Mesendoderm (in vitro differentiated cells): ENCODE measurements at regions not wholly inside any gene's neighbourhood (a gene's known extent, or its start where the extent isn't known, plus 50 kb on each side); places are given as distances from the start of the nearest gene placed in this dataset.

Source experiments
- DNase-seq: peaks from one replicate; pipeline ENCODE4 v3.0.0; 2013
- H2AK5ac ChIP-seq: 2 replicates; pipeline ENCODE4 v1.6.1; 2013; ENCODE audit warnings: low read length, inconsistent platforms
- H2BK120ac ChIP-seq: 2 replicates; pipeline ENCODE4 v1.6.1; 2013; ENCODE audit warnings: low read depth, mild to moderate bottlenecking, low read length, moderate library complexity, mixed read lengths
- H2BK15ac ChIP-seq: replicated peaks from 2 replicates; pipeline ENCODE4 v1.6.1; 2013; ENCODE audit warnings: low read depth, mild to moderate bottlenecking, moderate library complexity
- H2BK5ac ChIP-seq: 2 replicates; pipeline ENCODE4 v1.6.1; 2013; ENCODE audit warnings: low read length, inconsistent platforms
- H3K18ac ChIP-seq: 2 replicates; pipeline ENCODE4 v1.6.1; 2013; ENCODE audit warnings: mild to moderate bottlenecking, low read length, mixed read lengths
- H3K23ac ChIP-seq: one replicate; pipeline ENCODE4 v1.6.1; 2013; ENCODE audit warnings: low read length
- H3K27ac ChIP-seq: 2 replicates; pipeline ENCODE4 v1.5.1; 2013; ENCODE audit warnings: low read depth, mild to moderate bottlenecking, inconsistent platforms, low read length, moderate library complexity
- H3K27me3 ChIP-seq: 2 replicates; pipeline ENCODE4 v1.6.1; 2013; ENCODE audit warnings: low read length, control low read depth, mild to moderate bottlenecking, inconsistent platforms; ENCODE audit not compliant: insufficient read depth, poor library complexity
- H3K36me3 ChIP-seq: 2 replicates; pipeline ENCODE4 v1.6.1; 2013; ENCODE audit warnings: low read length, inconsistent platforms; ENCODE audit not compliant: control insufficient read depth, insufficient read depth
- H3K4ac ChIP-seq: one replicate; pipeline ENCODE4 v1.6.1; 2013; ENCODE audit warnings: low read depth, mild to moderate bottlenecking, low read length, moderate library complexity
- H3K4me1 ChIP-seq: 2 replicates; pipeline ENCODE4 v1.6.1; 2013; ENCODE audit warnings: low read depth, low read length, inconsistent platforms; ENCODE audit not compliant: control insufficient read depth
- H3K4me2 ChIP-seq: 2 replicates; pipeline ENCODE4 v1.6.1; 2013; ENCODE audit warnings: low read length
- H3K4me3 ChIP-seq: 2 replicates; pipeline ENCODE4 v1.5.1; 2013; ENCODE audit warnings: mild to moderate bottlenecking, low read length
- H3K56ac ChIP-seq: one replicate; pipeline ENCODE4 v1.6.1; 2013; ENCODE audit warnings: low read length
- H3K79me1 ChIP-seq: 2 replicates; pipeline ENCODE4 v1.6.1; 2013; ENCODE audit warnings: low read length, inconsistent platforms
- H3K79me2 ChIP-seq: 2 replicates; pipeline ENCODE4 v1.6.1; 2013; ENCODE audit warnings: mild to moderate bottlenecking, low read length; ENCODE audit not compliant: control insufficient read depth, insufficient read depth
- H3K9ac ChIP-seq: 2 replicates; pipeline ENCODE4 v1.6.1; 2013; ENCODE audit warnings: low read length, inconsistent platforms
- H4K5ac ChIP-seq: one replicate; pipeline ENCODE4 v1.6.1; 2013; ENCODE audit warnings: low read length
- H4K8ac ChIP-seq: one replicate; pipeline ENCODE4 v1.6.1; 2013; ENCODE audit warnings: low read depth, mild to moderate bottlenecking, control low read depth, low read length, moderate library complexity
- WGBS: extraction: QIAGEN DNeasy Blood & Tissue Kit; methylation state at CpG from one replicate; pipeline ENCODE4 v1.1.7; 2013; ENCODE audit warnings: low lambda C conversion rate, missing lambda C conversion rate; ENCODE audit not compliant: insufficient coverage; ENCODE audit errors: extremely low coverage; 5-methylcytosine and 5-hydroxymethylcytosine counted together

GRCh38 chr7:155871211-155871610 lies 58.9 kb upstream of the SHH start:
- H3K18ac ChIP-seq: no peak overlapping the region
- H3K36me3 ChIP-seq: no peaks in the 10 kb centered on the region
- no peak overlapping the region for H3K4me2 ChIP-seq
- no peaks in the 10 kb centered on the region for H3K4me1 ChIP-seq
- no peak overlapping the region for H3K4ac ChIP-seq
- H3K4me3 ChIP-seq: no peak overlapping the region
- no peaks in the 10 kb centered on the region for H3K79me2 ChIP-seq
- H3K56ac ChIP-seq: no peak overlapping the region
- no peak overlapping the region for H3K23ac ChIP-seq
- no peak overlapping the region for H4K5ac ChIP-seq
- no peak overlapping the region for H2BK120ac ChIP-seq
- WGBS: no CpG with 5 or more reads among the region's 7 CpGs
- H3K27ac ChIP-seq: no peak overlapping the region
- no peak for DNase-seq
- H3K27me3 ChIP-seq: no peaks in the 10 kb centered on the region
- H2BK5ac ChIP-seq: no peak overlapping the region
- no peak overlapping the region for H2BK15ac ChIP-seq
- no peak overlapping the region for H3K9ac ChIP-seq
- H2AK5ac ChIP-seq: no peak overlapping the region
- no peaks in the 10 kb centered on the region for H3K79me1 ChIP-seq
- H4K8ac ChIP-seq: no peak overlapping the region

DNA sequence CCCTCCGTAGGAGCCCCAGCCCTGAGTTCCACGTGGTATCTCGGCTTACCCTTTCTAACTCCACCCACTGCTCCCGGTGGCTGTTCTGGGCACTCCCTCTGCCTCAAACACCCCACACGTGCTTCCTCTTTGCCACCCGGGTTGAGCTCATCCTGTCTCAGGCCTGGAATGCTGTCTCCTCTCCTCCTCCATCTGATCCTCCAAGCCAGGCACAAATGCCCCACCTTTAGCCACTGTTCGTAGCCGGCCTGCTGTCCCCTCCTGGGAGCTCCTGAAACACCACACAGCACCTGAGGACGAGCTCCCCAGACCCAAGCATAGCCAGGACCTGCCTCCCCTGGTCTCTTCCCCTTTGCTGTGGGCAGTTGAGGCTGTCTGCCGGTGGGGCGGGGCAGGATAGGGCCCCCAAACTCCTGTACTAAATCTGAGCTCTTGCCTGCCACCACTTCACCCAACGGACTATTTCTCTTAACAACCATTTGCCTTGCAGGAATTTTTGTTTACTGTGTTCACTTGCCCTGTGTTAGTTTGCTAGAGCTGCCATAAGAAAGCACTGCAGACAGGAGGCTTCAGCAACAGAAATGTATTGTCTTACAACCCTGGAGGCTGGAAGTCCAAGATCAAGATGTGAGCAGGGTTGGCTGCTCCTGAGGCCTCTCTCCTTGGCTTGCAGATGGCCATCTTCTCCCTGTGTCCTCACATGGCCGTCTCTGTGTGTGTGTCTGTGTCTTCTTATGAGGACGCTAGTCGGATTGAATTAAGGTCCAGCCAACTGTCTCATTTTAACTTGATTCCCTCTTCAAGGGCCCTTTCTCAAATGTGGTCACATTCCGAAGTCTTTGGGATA lies 58.3 kb upstream of the SHH start:
- no peak overlapping the region for H3K56ac ChIP-seq
- no peak overlapping the region for H2BK15ac ChIP-seq
- no peak overlapping the region for H4K5ac ChIP-seq
- H3K4me2 ChIP-seq: no peak overlapping the region
- H2BK5ac ChIP-seq: no peak overlapping the region
- H3K79me2 ChIP-seq: no peaks in the 10 kb centered on the region
- no CpG with 5 or more reads among the region's 16 CpGs for whole genome bisulfite sequencing
- H3K23ac ChIP-seq: no peak overlapping the region
- no peaks in the 10 kb centered on the region for H3K36me3 ChIP-seq
- H3K27ac ChIP-seq: no peak overlapping the region
- DNase-seq: peak; percentile 8
- no peak overlapping the region for H3K4ac ChIP-seq
- no peak overlapping the region for H4K8ac ChIP-seq
- no peak overlapping the region for H3K9ac ChIP-seq
- no peak overlapping the region for H2BK120ac ChIP-seq
- H2AK5ac ChIP-seq: no peak overlapping the region
- no peak overlapping the region for H3K18ac ChIP-seq
- H3K4me3 ChIP-seq: no peak overlapping the region
- H3K79me1 ChIP-seq: no peaks in the 10 kb centered on the region
- no peaks in the 10 kb centered on the region for H3K4me1 ChIP-seq
- H3K27me3 ChIP-seq: no peaks in the 10 kb centered on the region

DNA sequence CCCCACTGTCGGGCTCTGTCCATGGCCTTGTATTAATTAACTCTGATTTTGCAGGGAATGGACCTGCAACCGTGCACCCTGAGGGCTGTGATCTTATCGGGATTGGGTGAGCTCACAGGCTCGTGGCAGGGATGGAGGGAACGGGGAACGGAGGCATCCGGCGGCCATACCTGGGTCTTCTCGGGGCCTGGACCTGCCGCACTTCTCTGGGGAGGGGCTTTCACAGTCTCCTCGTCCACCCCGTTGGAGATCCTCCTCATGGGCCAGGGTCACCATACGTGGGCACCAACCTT lies 57.5 kb upstream of the SHH start:
- no peak overlapping the region for H3K9ac ChIP-seq
- no peak overlapping the region for H3K4me3 ChIP-seq
- no peak overlapping the region for H2BK15ac ChIP-seq
- H3K36me3 ChIP-seq: no peaks in the 10 kb centered on the region
- DNase-seq: no peak
- no peaks in the 10 kb centered on the region for H3K79me1 ChIP-seq
- H4K8ac ChIP-seq: no peak overlapping the region
- no peak overlapping the region for H2AK5ac ChIP-seq
- no CpG with 5 or more reads among the region's 13 CpGs for WGBS
- no peak overlapping the region for H2BK5ac ChIP-seq
- H3K27ac ChIP-seq: no peak overlapping the region
- no peaks in the 10 kb centered on the region for H3K79me2 ChIP-seq
- H3K4me2 ChIP-seq: no peak overlapping the region
- H3K23ac ChIP-seq: no peak overlapping the region
- H3K4me1 ChIP-seq: no peaks in the 10 kb centered on the region
- H3K18ac ChIP-seq: no peak overlapping the region
- no peak overlapping the region for H2BK120ac ChIP-seq
- no peak overlapping the region for H4K5ac ChIP-seq
- H3K4ac ChIP-seq: no peak overlapping the region
- H3K27me3 ChIP-seq: no peaks in the 10 kb centered on the region
- H3K56ac ChIP-seq: no peak overlapping the region

GRCh38 chr7:155868955-155869783 lies 56.9 kb upstream of the SHH start:
- no peaks in the 10 kb centered on the region for H3K27me3 ChIP-seq
- H3K4me3 ChIP-seq: no peak overlapping the region
- no peak overlapping the region for H2BK15ac ChIP-seq
- no peak overlapping the region for H2AK5ac ChIP-seq
- no peak overlapping the region for H3K56ac ChIP-seq
- H4K8ac ChIP-seq: no peak overlapping the region
- no peak overlapping the region for H3K27ac ChIP-seq
- no peak overlapping the region for H2BK5ac ChIP-seq
- H3K23ac ChIP-seq: no peak overlapping the region
- no CpG with 5 or more reads among the region's 10 CpGs for WGBS
- H2BK120ac ChIP-seq: no peak overlapping the region
- no peak overlapping the region for H4K5ac ChIP-seq
- no peak overlapping the region for H3K18ac ChIP-seq
- no peaks in the 10 kb centered on the region for H3K79me1 ChIP-seq
- H3K9ac ChIP-seq: no peak overlapping the region
- no peaks in the 10 kb centered on the region for H3K4me1 ChIP-seq
- DNase-seq: no peak
- H3K79me2 ChIP-seq: no peaks in the 10 kb centered on the region
- no peak overlapping the region for H3K4me2 ChIP-seq
- no peaks in the 10 kb centered on the region for H3K36me3 ChIP-seq
- no peak overlapping the region for H3K4ac ChIP-seq

DNA sequence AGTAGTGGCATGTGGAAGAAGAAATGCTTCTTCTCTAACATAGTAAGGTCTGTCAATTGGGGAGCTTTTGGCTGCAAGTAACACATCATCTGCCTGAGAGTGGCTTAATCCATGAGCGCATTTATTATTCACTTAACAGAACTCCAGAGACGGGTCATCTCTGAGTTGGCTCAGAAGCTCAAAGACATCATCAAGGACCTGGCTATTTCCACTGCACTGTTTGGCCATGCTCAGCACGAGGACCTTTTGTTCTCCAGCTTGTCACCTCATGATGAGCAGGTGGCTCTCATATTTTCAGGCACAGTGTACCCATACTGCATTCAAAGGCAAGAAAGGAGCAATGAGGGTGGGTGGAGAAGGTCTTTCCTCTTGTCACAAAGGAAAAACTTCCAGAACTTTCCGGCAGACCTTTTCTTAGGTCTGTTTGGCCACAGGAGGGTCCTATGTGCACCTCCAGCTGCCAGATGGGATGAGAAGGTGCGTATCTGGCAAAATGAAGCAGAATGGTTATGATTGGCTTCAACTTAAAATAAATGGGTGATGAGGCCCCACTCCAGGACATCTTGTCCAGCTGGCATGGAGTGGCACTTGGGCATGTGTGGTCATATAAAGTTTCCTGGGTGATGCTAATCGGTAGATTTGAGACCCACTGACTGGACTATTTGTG lies 55.6 kb upstream of the SHH start:
- Histone ChIP-seq H3K4me3 (no peak overlapping the region), H3K4ac (no peak overlapping the region), H4K8ac (no peak overlapping the region), H3K56ac (no peak overlapping the region), H3K18ac (no peak overlapping the region), H3K36me3 (no peaks in the 10 kb centered on the region), H3K79me2 (no peaks in the 10 kb centered on the region), H3K79me1 (no peaks in the 10 kb centered on the region), H3K9ac (no peak overlapping the region), H3K4me2 (no peak overlapping the region), H2BK15ac (no peak overlapping the region), H3K27ac (no peak overlapping the region), H3K23ac (no peak overlapping the region), H3K27me3 (no peaks in the 10 kb centered on the region), H2BK5ac (no peak overlapping the region), H2BK120ac (no peak overlapping the region), H3K4me1 (no peaks in the 10 kb centered on the region), H4K5ac (no peak overlapping the region), H2AK5ac (no peak overlapping the region)
- DNase-seq: no peak
- WGBS: no CpG with 5 or more reads among the region's 6 CpGs
